Skeletal muscle cell (primary cell): ENCODE measurements at regions not wholly inside any gene's neighbourhood (a gene's known extent, or its start where the extent isn't known, plus 50 kb on each side); places are given as distances from the start of the nearest gene placed in this dataset.

Experiments
- DNase-seq: peaks from one replicate; pipeline ENCODE4 v3.0.0-alpha.2; 2010; ENCODE audit warnings: low read depth
- H3K4me3 ChIP-seq: 2 replicates; pipeline ENCODE4 v1.5.1; 2011; ENCODE audit warnings: low read depth, mild to moderate bottlenecking, control low read depth, low read length, moderate library complexity

DNA sequence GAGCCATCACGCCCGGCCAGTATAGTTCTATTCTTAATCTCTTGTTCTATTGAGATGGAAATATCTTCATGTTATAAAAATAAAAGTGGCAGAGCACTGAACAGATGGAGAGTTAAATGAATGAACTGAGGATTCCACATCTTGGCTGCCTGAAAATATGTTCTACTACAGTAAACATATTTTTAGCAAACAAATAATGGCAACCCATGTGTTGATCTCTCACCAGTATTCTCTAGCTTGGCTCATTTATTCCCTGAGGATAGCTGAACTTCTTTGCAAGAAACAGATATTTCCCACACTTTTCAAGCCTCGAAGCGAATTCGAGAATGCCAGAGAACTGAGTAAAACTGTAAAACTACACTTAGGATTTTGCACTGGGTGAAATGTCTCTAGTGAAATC, 58.9 kb downstream of the DIRAS3 start:
- DNase-seq, result no peak
- H3K4me3 ChIP-seq, result no peak overlapping the region

DNA sequence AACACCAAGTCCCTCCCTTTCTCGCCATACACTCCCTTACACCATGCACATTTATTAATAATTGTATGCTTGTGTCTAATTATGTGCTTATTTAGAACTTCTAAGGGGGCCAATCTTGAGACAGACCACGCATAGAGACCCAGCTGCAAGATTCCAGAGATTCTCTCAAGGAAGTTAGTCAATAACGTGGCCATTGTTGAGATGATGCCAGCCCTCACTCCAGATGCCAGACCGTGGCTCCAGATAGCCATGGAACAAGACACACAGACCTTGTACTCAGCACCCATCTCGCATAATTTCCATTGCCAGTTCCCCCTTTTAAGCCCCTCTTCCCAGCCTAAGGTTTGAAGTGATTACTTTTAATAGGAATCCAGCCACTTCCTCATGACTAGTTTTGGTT, 62.4 kb downstream of the DIRAS3 start:
- DNase-seq, result no peak
- H3K4me3 ChIP-seq, result no peak overlapping the region

DNA sequence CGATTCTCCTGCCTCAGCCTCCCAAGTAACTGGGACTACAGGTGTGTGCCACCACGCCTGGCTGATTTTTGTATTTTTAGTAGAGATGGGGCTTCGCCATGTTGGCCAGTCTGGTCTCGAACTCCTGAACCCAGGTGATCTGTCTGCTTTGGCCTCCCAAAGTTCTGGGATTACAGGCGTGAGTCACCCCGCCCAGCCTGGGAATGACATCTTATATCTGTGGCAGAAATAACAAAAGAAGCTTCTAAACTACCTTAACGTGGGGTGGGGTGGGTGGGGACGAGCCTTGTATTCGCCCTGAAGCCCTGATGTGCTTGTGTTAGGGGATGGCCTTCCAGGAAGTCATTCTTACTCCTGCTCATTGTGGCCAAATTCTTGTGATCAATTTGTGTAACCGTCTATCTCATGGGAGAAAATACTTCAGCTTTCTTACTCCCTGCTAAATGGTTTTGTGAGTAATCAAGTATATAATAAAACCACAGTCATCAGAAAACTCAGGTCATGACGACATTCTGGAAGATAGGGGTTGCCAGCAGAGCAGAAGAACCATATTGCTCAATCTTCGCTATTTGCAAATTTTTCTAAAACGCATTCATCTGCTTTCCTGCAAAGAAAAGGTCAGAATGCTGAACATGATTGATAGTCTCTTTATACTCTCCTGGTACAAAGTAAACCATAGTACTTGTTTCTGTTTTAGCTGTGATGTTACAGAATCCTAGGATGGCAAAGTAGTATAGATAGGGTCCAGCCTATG, 63.2 kb downstream of the DIRAS3 start:
- peak; percentile 95 for DNase-seq

DNA sequence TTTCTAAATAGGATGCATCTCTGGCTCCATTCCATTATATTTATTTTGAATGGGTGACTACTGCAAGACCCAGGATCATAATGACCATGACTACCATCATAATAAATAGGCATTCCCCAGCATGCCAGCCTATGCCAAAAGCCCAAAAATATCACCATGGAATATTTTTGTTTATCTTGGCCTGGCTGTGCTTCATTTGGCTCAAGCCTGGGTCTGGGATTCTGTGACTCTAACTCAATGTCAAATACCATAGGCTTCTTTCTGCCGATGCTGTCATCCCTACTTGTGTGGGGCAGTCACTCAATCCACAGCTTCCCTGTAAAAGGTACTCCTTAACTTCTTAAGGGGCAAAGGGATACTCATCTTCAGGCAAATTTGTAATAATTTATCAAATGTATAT, 66.6 kb downstream of the DIRAS3 start:
- DNase-seq, result no peak
- H3K4me3 ChIP-seq, result no peak overlapping the region

More for the DNA sequence above, 63.2 kb downstream of the DIRAS3 start:
- H3K4me3 ChIP-seq, result no peak overlapping the region

DNA sequence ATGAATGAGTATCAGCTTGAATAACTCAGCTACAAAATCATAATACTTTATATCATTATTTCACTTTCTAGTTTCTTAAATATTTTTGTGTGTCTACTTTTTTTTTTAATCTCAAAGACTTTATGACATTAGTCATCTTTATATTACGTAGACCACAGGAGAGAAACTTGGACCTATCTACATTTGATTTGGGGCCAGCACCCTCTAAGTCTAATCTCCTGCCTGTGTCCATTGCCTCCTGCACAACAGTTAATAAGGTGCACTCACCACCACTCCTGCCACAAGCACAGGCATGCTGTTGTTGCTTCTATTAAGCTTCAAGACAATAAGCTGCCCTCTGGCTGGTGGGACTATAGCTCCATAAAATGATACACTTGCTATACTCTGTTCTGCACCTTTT, 70.4 kb downstream of the DIRAS3 start:
- H3K4me3 ChIP-seq, result no peak overlapping the region
- DNase-seq, result no peak

DNA sequence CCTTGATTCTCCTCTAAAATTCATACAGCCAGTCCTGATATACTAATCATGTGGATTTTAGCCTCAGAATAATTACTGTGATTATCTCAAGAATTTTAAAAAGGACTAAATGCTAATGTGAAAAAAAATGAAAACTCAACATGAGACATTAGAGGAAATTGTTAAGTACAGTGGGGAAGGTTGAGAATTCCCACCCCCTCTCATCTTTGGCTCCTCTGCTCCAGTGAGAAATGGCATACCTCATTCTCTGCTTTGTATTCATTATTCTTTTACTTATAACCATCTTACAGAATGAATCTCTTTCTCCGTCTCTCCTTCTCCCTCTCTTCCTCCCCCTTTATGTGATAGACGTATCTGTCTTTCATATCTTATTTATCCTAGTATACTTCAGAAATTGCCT, 70.9 kb downstream of the DIRAS3 start:
- H3K4me3 ChIP-seq, result no peak overlapping the region
- DNase-seq, result no peak

DNA sequence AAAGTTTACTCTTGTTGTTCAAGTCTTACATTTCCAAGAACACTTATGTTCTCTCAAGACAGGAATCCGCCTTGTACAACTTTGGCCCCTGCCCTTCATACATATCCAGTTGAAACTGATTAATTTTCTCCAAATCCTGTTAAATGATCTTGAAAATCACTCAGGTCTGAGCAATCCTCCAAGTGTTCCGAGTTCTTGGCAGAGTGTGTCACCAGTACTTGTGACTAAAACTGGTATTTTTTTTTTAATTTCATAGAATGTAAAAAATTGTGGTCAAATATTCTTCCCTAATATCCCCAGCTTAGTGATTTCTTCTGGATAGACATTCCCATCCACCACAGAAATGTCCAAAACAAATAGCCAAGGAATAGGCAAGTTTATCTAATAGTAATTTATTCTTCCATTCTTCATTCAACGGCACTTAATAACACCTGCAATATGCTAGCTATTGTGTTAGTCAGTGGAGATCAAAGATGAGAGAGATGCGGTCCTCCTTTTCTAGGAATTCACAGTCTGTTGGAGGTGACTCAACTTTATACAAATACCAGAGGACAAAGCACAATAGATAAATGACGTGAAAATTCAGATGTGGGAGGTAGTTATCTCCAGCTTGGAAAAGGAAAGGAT, 71.4 kb downstream of the DIRAS3 start:
- H3K4me3 ChIP-seq, result no peak overlapping the region
- DNase-seq, result peak; percentile 45

DNA sequence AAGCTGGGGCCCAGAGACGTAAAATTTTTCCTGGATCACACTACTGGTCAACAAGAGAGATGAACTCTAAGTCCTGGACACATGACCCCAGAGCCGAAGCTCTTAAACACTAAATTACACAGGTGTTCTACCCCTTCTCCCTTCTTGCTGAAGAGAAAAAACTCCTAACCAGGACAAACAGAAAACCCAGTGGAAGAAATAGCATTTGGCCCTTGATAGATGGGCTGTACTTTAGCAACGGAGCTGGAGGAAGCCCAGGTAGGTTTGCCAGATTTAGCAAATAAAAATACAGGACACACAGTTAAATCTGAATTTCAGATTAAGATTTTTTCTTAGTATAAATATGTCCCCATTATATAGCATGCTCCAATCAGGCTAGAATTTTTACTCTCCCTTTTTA, 72.7 kb downstream of the DIRAS3 start:
- H3K4me3 ChIP-seq, result no peak overlapping the region
- no peak for DNase-seq

DNA sequence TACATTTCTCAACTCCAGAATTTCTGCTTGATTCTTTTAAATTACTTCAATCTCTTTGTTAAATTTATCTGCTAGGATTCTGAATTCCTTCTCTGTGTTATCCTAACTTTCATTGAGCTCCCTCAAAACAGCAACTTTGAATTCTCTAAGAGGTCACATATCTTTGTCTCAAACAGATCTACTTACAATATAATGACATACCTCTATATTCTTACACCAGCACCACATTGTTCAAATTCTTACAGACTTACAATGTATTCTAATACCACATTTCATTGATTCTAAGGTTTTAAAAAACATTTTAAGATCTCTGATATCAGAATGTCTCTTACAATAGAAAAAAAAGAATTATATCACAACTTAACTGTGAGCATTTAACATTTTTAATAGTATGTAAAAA, 77.4 kb downstream of the DIRAS3 start:
- no peak overlapping the region for H3K4me3 ChIP-seq
- DNase-seq, result no peak

DNA sequence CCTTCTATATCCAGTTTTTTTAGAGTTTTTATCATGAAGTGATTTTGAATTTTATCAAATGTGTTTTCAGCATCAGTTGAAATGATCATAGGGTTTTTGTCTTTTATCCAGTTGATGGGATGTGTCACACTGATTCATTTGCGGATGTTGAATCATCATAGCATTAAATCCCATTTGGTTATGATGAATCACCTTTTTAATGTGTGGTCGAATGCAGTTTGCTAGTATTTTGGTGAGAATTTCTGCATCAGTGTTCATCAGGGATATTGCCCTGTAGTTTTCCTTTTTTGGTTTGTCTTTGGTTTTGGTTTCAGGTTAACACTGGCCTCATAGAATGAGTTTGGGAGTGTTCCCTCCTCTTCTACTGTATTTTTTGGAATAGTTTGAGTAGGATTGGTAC, 80.3 kb downstream of the DIRAS3 start:
- peak; percentile 87 for DNase-seq
- no peak overlapping the region for H3K4me3 ChIP-seq

DNA sequence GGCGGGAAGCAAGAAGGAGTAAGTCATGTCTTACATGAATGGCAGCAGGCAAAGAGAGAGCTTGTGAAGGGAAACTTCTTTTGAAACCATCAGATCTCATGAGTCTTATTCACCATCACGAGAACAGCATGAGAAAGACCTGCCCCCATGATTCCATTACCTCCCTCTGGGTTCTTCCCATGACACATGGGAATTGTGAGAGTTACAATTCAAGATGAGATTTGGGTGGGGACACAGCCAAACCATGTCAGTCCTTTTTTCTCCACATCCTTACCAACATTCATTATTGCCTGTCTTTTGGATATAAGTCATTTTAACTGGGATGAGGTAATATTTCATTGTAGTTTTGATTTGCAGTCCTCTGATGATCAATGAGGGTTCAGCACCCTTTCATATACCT, 81.0 kb downstream of the DIRAS3 start:
- H3K4me3 ChIP-seq, result no peak overlapping the region
- no peak for DNase-seq

DNA sequence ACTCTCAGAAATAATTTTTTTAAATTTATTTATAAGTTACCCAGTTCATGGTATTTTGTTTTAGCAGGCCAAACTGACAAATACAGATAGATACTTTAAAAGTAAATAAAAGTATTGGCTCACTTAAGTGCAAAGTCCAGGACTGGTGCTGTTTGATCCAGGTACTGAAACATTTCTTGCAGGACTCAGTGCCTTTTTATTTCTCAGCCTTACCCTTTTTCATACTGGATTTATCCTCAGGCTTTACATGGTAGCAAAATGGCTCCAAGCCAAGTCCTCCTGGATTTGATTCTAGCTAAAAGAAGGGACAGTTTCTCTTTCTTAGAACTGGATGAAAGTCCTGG, 83.8 kb downstream of the DIRAS3 start:
- H3K4me3 ChIP-seq, result no peak overlapping the region
- DNase-seq, result no peak

DNA sequence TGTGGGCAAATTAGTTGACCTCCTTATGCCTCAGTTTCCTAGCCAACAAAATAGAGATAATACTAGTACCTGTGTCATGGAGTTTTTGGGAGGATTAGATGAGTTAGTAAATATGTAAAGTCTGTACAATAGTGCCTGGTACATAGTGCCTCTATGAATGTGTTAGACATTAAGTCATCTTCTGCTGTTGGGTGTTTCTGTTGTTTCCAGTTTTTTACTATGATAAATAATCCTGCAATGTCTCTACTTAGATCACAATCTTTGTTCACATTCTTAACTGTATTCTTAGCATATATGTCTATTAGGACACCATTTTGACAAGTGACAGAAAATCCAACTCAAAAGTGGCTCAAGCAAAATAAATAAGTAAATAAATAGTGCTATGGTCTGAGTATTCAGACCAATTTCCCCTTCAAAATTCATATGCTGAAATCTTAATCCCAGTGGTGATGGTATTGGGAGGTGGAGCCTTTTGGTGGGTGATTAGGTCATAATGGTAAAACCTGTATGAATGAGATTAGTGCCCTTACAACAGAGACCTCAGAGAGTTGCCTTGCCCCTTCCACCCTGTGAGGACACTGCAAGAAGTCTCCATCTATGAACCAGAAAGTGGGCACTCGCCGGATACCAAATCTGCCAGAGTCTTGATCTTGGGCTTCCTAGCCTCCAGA, 84.3 kb downstream of the DIRAS3 start:
- DNase-seq, result no peak
- no peak overlapping the region for H3K4me3 ChIP-seq

DNA sequence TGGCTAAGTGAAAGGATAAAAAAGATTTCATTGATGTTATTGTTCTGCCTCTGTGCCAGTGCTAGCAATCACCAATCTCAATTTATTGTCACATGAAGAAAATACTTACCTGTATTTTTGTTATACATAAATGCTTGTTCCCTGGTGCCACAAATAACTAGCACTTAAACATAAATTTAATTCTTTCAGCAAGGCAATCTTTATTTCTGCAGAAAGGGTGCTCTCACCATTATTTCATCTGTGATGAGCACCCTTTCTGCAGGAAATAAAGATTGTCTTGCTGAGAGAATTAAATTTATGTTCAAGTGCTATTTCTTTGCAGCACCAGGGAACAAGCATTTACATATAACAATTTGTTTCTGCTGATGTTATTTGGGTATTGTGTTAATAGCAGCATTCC, 87.2 kb downstream of the DIRAS3 start:
- no peak for DNase-seq
- no peak overlapping the region for H3K4me3 ChIP-seq

DNA sequence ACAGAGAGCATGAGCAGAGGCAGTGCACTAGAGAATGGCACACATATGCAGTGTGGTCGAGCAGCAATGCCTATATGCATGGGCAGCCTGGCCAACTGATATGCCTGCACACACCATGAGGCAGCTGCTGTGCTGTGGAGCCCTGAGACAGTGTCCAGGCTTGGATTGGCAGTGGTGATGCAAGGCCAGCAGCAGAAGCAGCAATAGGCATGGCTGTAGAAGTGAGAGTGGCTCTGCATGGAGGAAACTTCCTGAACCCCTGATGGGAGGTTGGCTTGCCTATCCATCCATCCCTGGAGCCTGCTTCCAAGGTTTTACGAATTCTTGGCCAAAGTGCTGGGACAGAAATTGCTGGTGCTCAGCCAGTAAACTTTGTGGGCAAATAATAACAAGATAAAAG, 89.7 kb downstream of the DIRAS3 start:
- DNase-seq, result no peak
- H3K4me3 ChIP-seq, result no peak overlapping the region

DNA sequence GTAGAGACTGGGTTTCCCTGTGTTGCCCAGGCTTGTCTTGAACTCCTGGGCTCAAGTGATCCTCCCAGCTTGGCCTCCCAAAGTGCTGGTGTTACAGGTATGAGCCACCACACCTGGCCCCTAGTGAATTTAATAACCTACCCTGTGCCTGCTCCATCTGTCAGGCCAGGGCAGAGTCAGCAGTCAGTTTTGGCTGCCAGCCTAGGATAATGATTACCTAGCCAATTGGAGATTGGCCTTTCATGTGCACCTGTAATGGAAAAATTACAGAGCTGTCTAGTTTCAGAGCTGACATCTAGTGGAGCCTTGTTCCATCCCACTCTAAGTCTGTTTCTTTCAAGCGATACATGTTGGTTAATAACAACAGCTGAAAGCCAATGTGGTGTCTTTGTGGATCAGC, 92.0 kb downstream of the DIRAS3 start:
- no peak overlapping the region for H3K4me3 ChIP-seq
- DNase-seq, result no peak

DNA sequence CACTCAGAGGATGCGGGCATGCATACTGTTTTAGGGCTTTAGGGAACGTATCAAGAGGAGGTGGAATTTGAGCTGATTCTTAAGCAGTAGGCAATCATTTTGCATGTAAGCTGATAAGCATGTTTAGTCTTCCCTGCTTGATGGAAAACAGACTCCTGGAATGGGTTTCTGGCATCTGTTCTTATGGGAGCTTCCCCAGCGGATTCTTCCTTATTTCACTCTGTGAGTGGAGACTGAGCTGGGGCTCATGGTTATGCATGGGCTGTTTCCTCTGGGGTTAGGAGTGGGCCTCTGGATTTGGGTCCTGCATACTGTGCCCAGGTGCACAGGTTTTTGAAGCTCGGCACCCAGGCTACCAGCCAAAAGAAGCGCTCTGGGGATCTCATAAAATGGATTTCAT, 93.4 kb downstream of the DIRAS3 start:
- no peak for DNase-seq

DNA sequence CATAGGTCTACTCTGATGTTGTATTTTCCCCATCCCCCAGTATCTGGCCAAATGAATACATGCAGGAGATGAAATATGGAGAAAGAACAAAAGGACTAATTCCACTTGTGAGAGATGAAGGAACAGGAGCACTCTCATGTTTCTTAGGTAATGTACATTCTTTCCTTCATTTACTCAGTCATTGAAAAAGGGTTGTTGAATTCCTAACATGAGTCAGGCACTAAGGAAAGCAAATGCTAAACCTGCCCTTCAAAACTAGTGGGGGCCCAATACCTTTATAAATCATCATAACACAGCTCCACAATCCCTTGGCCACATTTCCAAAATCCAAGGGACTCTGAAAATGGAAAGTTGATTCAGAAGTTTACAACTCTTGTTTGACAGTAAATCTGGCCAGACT, 94.3 kb downstream of the DIRAS3 start:
- no peak for DNase-seq
- H3K4me3 ChIP-seq, result no peak overlapping the region

More for the DNA sequence above, 93.4 kb downstream of the DIRAS3 start:
- H3K4me3 ChIP-seq, result no peak overlapping the region

DNA sequence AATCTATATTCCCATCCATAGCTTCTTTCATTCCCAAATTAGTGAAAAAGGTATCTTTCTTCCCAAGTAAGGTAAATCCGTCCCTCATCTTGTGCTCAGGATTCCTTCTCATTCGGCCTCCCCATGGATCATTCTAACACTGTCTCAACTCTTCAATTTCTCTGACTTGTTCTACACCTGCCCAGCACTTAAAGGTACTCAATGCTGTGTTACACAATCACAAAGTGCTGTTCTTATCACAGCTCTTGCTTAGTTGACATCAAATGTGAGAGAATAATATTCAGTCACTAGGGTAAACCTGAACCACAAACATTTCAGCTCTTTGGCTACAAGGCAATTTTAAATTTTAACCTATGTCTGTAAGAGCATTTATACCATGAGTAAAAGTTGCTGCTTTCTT, 94.8 kb downstream of the DIRAS3 start:
- H3K4me3 ChIP-seq, result no peak overlapping the region
- DNase-seq, result no peak

DNA sequence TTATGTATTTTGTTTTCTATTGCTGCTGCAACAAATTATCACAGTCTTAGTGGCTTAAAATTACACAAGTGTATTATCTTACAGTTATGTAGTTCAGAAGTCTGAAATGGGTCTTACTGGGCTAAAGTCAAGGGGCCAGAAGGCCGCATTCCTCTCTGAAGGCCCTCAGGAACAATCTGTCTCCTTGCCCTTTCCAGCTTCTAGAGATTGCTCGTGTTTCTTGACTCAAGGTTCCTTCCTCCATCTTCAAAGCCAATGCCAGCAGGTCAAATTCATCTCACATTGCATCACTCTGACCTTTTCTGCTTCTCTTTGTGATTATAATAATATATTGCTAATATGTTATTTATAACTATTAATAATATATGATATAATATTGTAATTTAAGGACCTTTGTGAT, 97.1 kb downstream of the DIRAS3 start:
- H3K4me3 ChIP-seq, result no peak overlapping the region
- DNase-seq, result no peak

DNA sequence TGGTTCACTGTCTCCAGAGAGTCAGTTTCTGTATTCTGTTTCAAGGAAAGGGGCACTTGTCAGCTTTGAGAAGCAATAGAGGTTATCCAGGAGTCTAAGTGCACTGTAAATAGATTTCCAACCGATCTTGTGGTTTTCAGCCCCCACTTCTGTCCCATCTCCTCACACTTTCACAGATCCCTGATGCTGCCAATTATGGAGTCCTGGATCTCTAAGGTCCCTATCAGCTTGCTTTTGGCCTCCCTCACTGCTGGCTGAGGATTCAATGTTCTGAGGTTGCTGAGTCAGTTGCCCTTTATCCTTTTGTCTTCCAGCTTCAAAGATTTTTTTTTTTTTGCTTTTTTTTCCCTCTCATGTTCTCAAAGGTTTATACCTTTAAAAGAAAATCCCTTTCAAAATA, 98.4 kb downstream of the DIRAS3 start:
- peak; percentile 77 for DNase-seq
- H3K4me3 ChIP-seq, result no peak overlapping the region
